ENCODE measurements at regions not wholly inside any gene's neighbourhood (a gene's known extent, or its start where the extent isn't known, plus 50 kb on each side); places are given as distances from the start of the nearest gene placed in this dataset.

GRCh38 chr11:121894581-121894980, 221.4 kb downstream of the BLID start:
- no peak for DNase-seq (ENCODE audit: low read depth, low spot score)
- H3K27me3 ChIP-seq (ENCODE audit: control insufficient read depth, insufficient read depth, low read length), result no peaks in the 10 kb centered on the region
- ChIA-PET POLR2A (no interaction called here), CTCF (interaction anchor here (0.7 kb wide), 1 partner anchor 8 kb away, joined by 3 read pairs; no protein-coding TSS in a partner anchor)
- H3K4me3 ChIP-seq (ENCODE audit: low read depth, low read length), result no peak overlapping the region
- no peak for TF ChIP-seq CTCF (IDR thresholded peaks at IDR 0.05; ENCODE audit: low read depth, low read length)
- H3K9me3 ChIP-seq (ENCODE audit: control insufficient read depth, insufficient read depth, low read length), result no peaks in the 10 kb centered on the region
- H3K27ac ChIP-seq (ENCODE audit: low read depth, low read length), result no peak overlapping the region

GRCh38 chr11:121892863-121893262, 223.2 kb downstream of the BLID start:
- POLR2A ChIA-PET, result no interaction called here
- no peak for DNase-seq (ENCODE audit: low read depth, low spot score)
- no peak overlapping the region for H3K27ac ChIP-seq (ENCODE audit: low read depth, low read length)
- H3K27me3 ChIP-seq (ENCODE audit: control insufficient read depth, insufficient read depth, low read length), result no peaks in the 10 kb centered on the region
- CTCF ChIA-PET, result no interaction called here
- no peak overlapping the region for H3K4me3 ChIP-seq (ENCODE audit: low read depth, low read length)
- H3K9me3 ChIP-seq (ENCODE audit: control insufficient read depth, insufficient read depth, low read length), result no peaks in the 10 kb centered on the region
- TF ChIP-seq CTCF (IDR thresholded peaks at IDR 0.05; ENCODE audit: low read depth, low read length), result no peak

GRCh38 chr11:121892131-121892681, 223.8 kb downstream of the BLID start:
- no peak for TF ChIP-seq CTCF (IDR thresholded peaks at IDR 0.05; ENCODE audit: low read depth, low read length)
- no peak for DNase-seq (ENCODE audit: low read depth, low spot score)
- Histone ChIP-seq H3K27ac (ENCODE audit: low read depth, low read length) (no peak overlapping the region), H3K9me3 (ENCODE audit: control insufficient read depth, insufficient read depth, low read length) (no peaks in the 10 kb centered on the region), H3K27me3 (ENCODE audit: control insufficient read depth, insufficient read depth, low read length) (no peaks in the 10 kb centered on the region), H3K4me3 (ENCODE audit: low read depth, low read length) (no peak overlapping the region)
- ChIA-PET CTCF (no interaction called here), POLR2A (no interaction called here)

- no peak overlapping the region for H3K27ac ChIP-seq (ENCODE audit: low read depth, low read length)
- CTCF ChIA-PET, result no interaction called here
- no peak for TF ChIP-seq CTCF (IDR thresholded peaks at IDR 0.05; ENCODE audit: low read depth, low read length)
Observed at GRCh38 chr11:121890946-121891515, 225.0 kb downstream of the BLID start.

GRCh38 chr11:121890377-121890776, 225.6 kb downstream of the BLID start:
- POLR2A ChIA-PET, result no interaction called here
- Histone ChIP-seq H3K9me3 (ENCODE audit: control insufficient read depth, insufficient read depth, low read length) (no peaks in the 10 kb centered on the region), H3K27ac (ENCODE audit: low read depth, low read length) (no peak overlapping the region), H3K27me3 (ENCODE audit: control insufficient read depth, insufficient read depth, low read length) (no peaks in the 10 kb centered on the region), H3K4me3 (ENCODE audit: low read depth, low read length) (no peak overlapping the region)
- no peak for DNase-seq (ENCODE audit: low read depth, low spot score)
- TF ChIP-seq CTCF (IDR thresholded peaks at IDR 0.05; ENCODE audit: low read depth, low read length), result no peak
- CTCF ChIA-PET, result no interaction called here

More at GRCh38 chr11:121890946-121891515, 225.0 kb downstream of the BLID start:
- H3K9me3 ChIP-seq (ENCODE audit: control insufficient read depth, insufficient read depth, low read length), result no peaks in the 10 kb centered on the region
- no peak overlapping the region for H3K4me3 ChIP-seq (ENCODE audit: low read depth, low read length)
- POLR2A ChIA-PET, result interaction anchor here (0.6 kb wide), 1 partner anchor 9 kb away, joined by 3 read pairs; no protein-coding TSS in a partner anchor
- H3K27me3 ChIP-seq (ENCODE audit: control insufficient read depth, insufficient read depth, low read length), result no peaks in the 10 kb centered on the region
- DNase-seq (ENCODE audit: low read depth, low spot score), result no peak
